Peyer's patch (tissue), 4 donors: ENCODE measurements at regions not wholly inside any gene's neighbourhood (a gene's known extent, or its start where the extent isn't known, plus 50 kb on each side); places are given as distances from the start of the nearest gene placed in this dataset.

Experiments
- DNase-seq, 3 donors: peaks; one replicate each; pipeline ENCODE4 v3.0.0-alpha.2; 2017 to 2019
- H3K27ac ChIP-seq, 4 donors: fragments of 200-600 bp; sonication (generic); one replicate each; pipeline ENCODE4 v1.5.1; 2016 to 2019
- H3K27me3 ChIP-seq, 2 donors: fragments of 200-600 bp; sonication (generic); one replicate each; pipeline ENCODE4 v1.5.1; 2019
- H3K36me3 ChIP-seq, 3 donors: fragments of 200-600 bp; sonication (generic); one replicate each; pipeline ENCODE4 v1.5.1; 2016 to 2019
- H3K4me1 ChIP-seq, 4 donors: fragments of 200-600 bp; sonication (generic); one replicate each; pipeline ENCODE4 v1.5.1; 2016 to 2019
- H3K4me3 ChIP-seq, 4 donors: fragments of 200-600 bp; sonication (generic); 1 replicate in 3 of 4; 2 replicates in 1 of 4; pipeline ENCODE4 v1.5.1; 2016 to 2019; ENCODE audit warnings: mild to moderate bottlenecking in 1 of 4
- H3K9me3 ChIP-seq, 4 donors: fragments of 200-600 bp; sonication (generic); one replicate each; pipeline ENCODE4 v1.5.1; 2016 to 2019; ENCODE audit warnings: mild to moderate bottlenecking in 1 of 4
- CTCF ChIP-seq, 6 experiments: fragments of 450-650 bp in 4 of 6; fragments of 200-600 bp in 2 of 6; sonication (generic) in 1 of 6; IDR thresholded peaks; one replicate each; pipeline ENCODE4 v1.5.1; 2017 to 2019; ENCODE audit warnings: antibody characterized with exemption in 6 of 6, mild to moderate bottlenecking in 3 of 6, moderate library complexity in 1 of 6
- POLR2A ChIP-seq, 2 donors: fragments of 450-650 bp; IDR thresholded peaks; one replicate each; pipeline ENCODE4 v1.5.1; 2017; ENCODE audit warnings: antibody characterized with exemption in 2 of 2, mild to moderate bottlenecking in 2 of 2, moderate library complexity in 2 of 2

- no peaks in the 10 kb centered on the region for H3K4me1 ChIP-seq
- no peak overlapping the region for H3K27ac ChIP-seq
- H3K9me3 ChIP-seq, result no peaks in the 10 kb centered on the region
- TF ChIP-seq POLR2A (IDR thresholded peaks at IDR 0.05) (no peak), CTCF (IDR thresholded peaks at IDR 0.05) (no peak)
- no peak for DNase-seq
- H3K4me3 ChIP-seq, result no peak overlapping the region
- H3K36me3 ChIP-seq, result no peaks in the 10 kb centered on the region
- no peaks in the 10 kb centered on the region for H3K27me3 ChIP-seq
Observed at GRCh38 chr5:42898760-42899159, 87.1 kb upstream of the SELENOP start.

GRCh38 chr5:42896523-42896922 is 84.8 kb upstream of the SELENOP start:
- H3K4me1 ChIP-seq, result no peaks in the 10 kb centered on the region
- no peak overlapping the region for H3K4me3 ChIP-seq
- no peaks in the 10 kb centered on the region for H3K36me3 ChIP-seq
- H3K27ac ChIP-seq, result no peak overlapping the region
- no peaks in the 10 kb centered on the region for H3K9me3 ChIP-seq
- no peaks in the 10 kb centered on the region for H3K27me3 ChIP-seq
- no peak for TF ChIP-seq CTCF (IDR thresholded peaks at IDR 0.05)
- TF ChIP-seq POLR2A (IDR thresholded peaks at IDR 0.05), result no peak
- no peak for DNase-seq

- DNase-seq, result no peak
- H3K4me1 ChIP-seq, result no peaks in the 10 kb centered on the region
- no peaks in the 10 kb centered on the region for H3K36me3 ChIP-seq
- no peak overlapping the region for H3K4me3 ChIP-seq
- H3K27ac ChIP-seq, result no peak overlapping the region
- H3K9me3 ChIP-seq, result no peaks in the 10 kb centered on the region
- TF ChIP-seq POLR2A (IDR thresholded peaks at IDR 0.05), result no peak
- TF ChIP-seq CTCF (IDR thresholded peaks at IDR 0.05), result no peak
- no peaks in the 10 kb centered on the region for H3K27me3 ChIP-seq
Observed at GRCh38 chr5:42894057-42894456, 82.4 kb upstream of the SELENOP start.

- no peak overlapping the region for H3K4me3 ChIP-seq
- TF ChIP-seq POLR2A (IDR thresholded peaks at IDR 0.05) (no peak), CTCF (IDR thresholded peaks at IDR 0.05) (peak; percentile 26 to 97 (median 90))
- no peaks in the 10 kb centered on the region for H3K36me3 ChIP-seq
- no peaks in the 10 kb centered on the region for H3K9me3 ChIP-seq
- H3K4me1 ChIP-seq, result no peaks in the 10 kb centered on the region
- peak; percentile 64 to 92 (median 65) for DNase-seq
- no peaks in the 10 kb centered on the region for H3K27me3 ChIP-seq
- H3K27ac ChIP-seq, result no peak overlapping the region
Observed at GRCh38 chr5:42889311-42889933, 77.7 kb upstream of the SELENOP start.

GRCh38 chr5:42888771-42889170 is 77.1 kb upstream of the SELENOP start:
- Histone ChIP-seq H3K9me3 (no peaks in the 10 kb centered on the region), H3K4me1 (no peaks in the 10 kb centered on the region), H3K27ac (no peak overlapping the region), H3K4me3 (no peak overlapping the region), H3K36me3 (no peaks in the 10 kb centered on the region), H3K27me3 (no peaks in the 10 kb centered on the region)
- no peak for TF ChIP-seq CTCF (IDR thresholded peaks at IDR 0.05)
- no peak for TF ChIP-seq POLR2A (IDR thresholded peaks at IDR 0.05)
- no peak for DNase-seq

- no peaks in the 10 kb centered on the region for H3K9me3 ChIP-seq
- H3K27ac ChIP-seq, result peak overlapping the region in 2 of 4 donors; percentile 57 to 72
- DNase-seq, result no peak
- TF ChIP-seq CTCF (IDR thresholded peaks at IDR 0.05) (no peak), POLR2A (IDR thresholded peaks at IDR 0.05) (no peak)
- H3K27me3 ChIP-seq, result no peaks in the 10 kb centered on the region
- H3K4me3 ChIP-seq, result no peak overlapping the region
- no peaks in the 10 kb centered on the region for H3K36me3 ChIP-seq
- no peaks in the 10 kb centered on the region for H3K4me1 ChIP-seq
Observed at GRCh38 chr5:42887575-42887974, 75.9 kb upstream of the SELENOP start.
